IMR-90 (cell line): ENCODE measurements at regions not wholly inside any gene's neighbourhood (a gene's known extent, or its start where the extent isn't known, plus 50 kb on each side); places are given as distances from the start of the nearest gene placed in this dataset.

Experiments
- ATAC-seq: fragments of 200-7000 bp; cut with Tn5 transposase; 2 replicates; pipeline ENCODE4 v1.9.1; 2020; ENCODE audit warnings: low read depth, mild to moderate bottlenecking, moderate library complexity
- BruUV-seq: library from RNA; stranded (reverse); fragments of 400-500 nt; replicated peaks from 2 replicates; lab custom pipeline; 2021; lab: Mats Ljungman, UMichigan
- CTCF ChIA-PET: fragments of 300-600 bp; formaldehyde crosslinking; extraction: SDS; loops from one replicate; lab custom pipeline; 2021; ENCODE audit warnings: antibody characterized with exemption; lab: Yijun Ruan, JAX
- POLR2A ChIA-PET: fragments of 300-600 bp; sonication (Branson Sonifier 250); formaldehyde crosslinking; loops from one replicate; lab custom pipeline; 2022; ENCODE audit warnings: antibody characterized with exemption; ENCODE audit not compliant: unreplicated experiment; lab: Charles Lee
- DNase-seq: peaks from one replicate; pipeline ENCODE4 v3.0.0; 2013
- H2AFZ ChIP-seq: replicated peaks from 2 replicates; pipeline ENCODE3; 2013; ENCODE audit warnings: low read length, mild to moderate bottlenecking; ENCODE audit not compliant: poor library complexity
- H2AK5ac ChIP-seq: 2 replicates; pipeline ENCODE4 v1.6.1; 2013; ENCODE audit warnings: low read depth, low read length, inconsistent platforms
- H2AK9ac ChIP-seq: replicated peaks from 2 replicates; pipeline ENCODE3; 2013; ENCODE audit warnings: mild to moderate bottlenecking, low read depth, low read length, moderate library complexity; ENCODE audit not compliant: poor library complexity
- H2BK120ac ChIP-seq: 2 replicates; pipeline ENCODE4 v1.6.1; 2013; ENCODE audit warnings: low read depth, low read length, inconsistent platforms
- H2BK15ac ChIP-seq: 3 replicates; pipeline ENCODE4 v1.6.1; 2013; ENCODE audit warnings: low read depth, low read length, inconsistent platforms
- H2BK20ac ChIP-seq: 2 replicates; pipeline ENCODE4 v1.6.1; 2013; ENCODE audit warnings: low read depth, mild to moderate bottlenecking, inconsistent platforms, low read length, moderate library complexity
- H2BK5ac ChIP-seq: 2 replicates; pipeline ENCODE4 v1.6.1; 2013; ENCODE audit warnings: mild to moderate bottlenecking, low read depth, low read length, inconsistent platforms; ENCODE audit not compliant: poor library complexity, severe bottlenecking
- H3K14ac ChIP-seq: replicated peaks from 2 replicates; pipeline ENCODE4 v1.6.1; 2013; ENCODE audit warnings: low read depth, low read length, inconsistent platforms
- H3K18ac ChIP-seq: 2 replicates; pipeline ENCODE4 v1.6.1; 2013; ENCODE audit warnings: low read depth, low read length, control low read depth
- H3K23ac ChIP-seq: 2 replicates; pipeline ENCODE4 v1.6.1; 2013; ENCODE audit warnings: low read depth, low read length, inconsistent platforms
- H3K27ac ChIP-seq: 2 replicates; pipeline ENCODE4 v1.5.1; 2013; ENCODE audit warnings: mild to moderate bottlenecking, control low read depth, low read length; ENCODE audit not compliant: insufficient read depth
- H3K27me3 ChIP-seq: 2 replicates; pipeline ENCODE4 v1.6.1; 2013; ENCODE audit warnings: low read length; ENCODE audit not compliant: control insufficient read depth, insufficient read depth
- H3K36me3 ChIP-seq: 2 replicates; pipeline ENCODE4 v1.6.1; 2013; ENCODE audit warnings: low read length, mixed read lengths; ENCODE audit not compliant: control insufficient read depth, insufficient read depth
- H3K4ac ChIP-seq: 2 replicates; pipeline ENCODE4 v1.6.1; 2013; ENCODE audit warnings: low read depth, low read length, inconsistent platforms
- H3K4me1 ChIP-seq: 2 replicates; pipeline ENCODE4 v1.6.1; 2013; ENCODE audit warnings: low read length, mixed read lengths; ENCODE audit not compliant: control insufficient read depth, insufficient read depth
- H3K4me2 ChIP-seq: 2 replicates; pipeline ENCODE4 v1.6.1; 2013; ENCODE audit warnings: low read depth, mild to moderate bottlenecking, control low read depth, low read length, moderate library complexity
- H3K4me3 ChIP-seq: 2 replicates; pipeline ENCODE4 v1.5.1; 2013; ENCODE audit warnings: low read depth, mild to moderate bottlenecking, control low read depth, low read length, moderate library complexity; ENCODE audit not compliant: insufficient read depth
- H3K56ac ChIP-seq: 2 replicates; pipeline ENCODE4 v1.6.1; 2013; ENCODE audit warnings: low read length, inconsistent platforms; ENCODE audit not compliant: insufficient read depth; ENCODE audit errors: extremely low read depth
- H3K79me1 ChIP-seq, 2 experiments: 2 replicates each; pipeline ENCODE4 v1.6.1; 2013; ENCODE audit warnings: low read length in 2 of 2, inconsistent platforms in 1 of 2, low read depth in 1 of 2
- H3K9ac ChIP-seq: 2 replicates; pipeline ENCODE4 v1.6.1; 2013; ENCODE audit warnings: low read depth, low read length, control low read depth
- H3K9me1 ChIP-seq: 2 replicates; pipeline ENCODE4 v1.6.1; 2013; ENCODE audit warnings: low read length, inconsistent platforms; ENCODE audit not compliant: insufficient read depth
- H3K9me3 ChIP-seq: 2 replicates; pipeline ENCODE4 v1.6.1; 2013; ENCODE audit warnings: low read length; ENCODE audit not compliant: control insufficient read depth, insufficient read depth
- H4K20me1 ChIP-seq: 2 replicates; pipeline ENCODE4 v1.6.1; 2013; ENCODE audit warnings: low read length, inconsistent platforms; ENCODE audit not compliant: insufficient read depth
- H4K5ac ChIP-seq: 2 replicates; pipeline ENCODE4 v1.6.1; 2013; ENCODE audit warnings: mild to moderate bottlenecking, low read depth, low read length, control low read depth
- H4K8ac ChIP-seq, 2 experiments: 2 replicates each; pipeline ENCODE4 v1.6.1; 2013; ENCODE audit warnings: low read depth in 2 of 2, low read length in 2 of 2, control low read depth in 1 of 2, inconsistent platforms in 1 of 2
- H4K91ac ChIP-seq: 2 replicates; pipeline ENCODE4 v1.6.1; 2013; ENCODE audit warnings: low read depth, low read length, inconsistent platforms; ENCODE audit not compliant: insufficient read depth
- RCOR1 ChIP-seq: IDR thresholded peaks from 2 replicates; pipeline ENCODE4 v1.6.1; 2012; ENCODE audit warnings: mild to moderate bottlenecking, low read length, improper control_type of control experiment; ENCODE audit not compliant: insufficient replicate concordance
- WGBS, 2 experiments: methylation state at CpG; one replicate each; pipeline versions ENCODE4 v1.1.5 to v1.1.7; 2013; ENCODE audit warnings: missing lambda C conversion rate in 2 of 2; ENCODE audit not compliant: insufficient read length in 1 of 2; ENCODE audit errors: extremely low coverage in 2 of 2; 5-methylcytosine and 5-hydroxymethylcytosine counted together
- dilution Hi-C: fragments of 300-500 bp; cut with HindIII; formaldehyde crosslinking; loops from one replicate; pipeline ENCODE4 v1.14.3; 2018; ENCODE audit warnings: low sequenced_read_pairs; ENCODE audit not compliant: unreplicated experiment
- in situ Hi-C: fragments of 300-500 bp; cut with MboI; formaldehyde crosslinking; loops from 3 replicates; pipeline ENCODE4 v1.14.3; 2019; ENCODE audit warnings: low sequenced_read_pairs, inconsistent platforms, mixed read lengths
- intact Hi-C: fragments of 100-400 bp; cut with micrococcal nuclease; formaldehyde crosslinking; loops from 2 replicates; pipeline ENCODE4 v1.10.0; 2022
- TF ChIP-seq, protein P1 (sequence below): fragments of 150-350 bp; IDR thresholded peaks from 2 replicates; pipeline ENCODE4 v1.6.1; 2017; ENCODE audit warnings: mild to moderate bottlenecking, antibody characterized with exemption, low read length, low read depth

DNA sequence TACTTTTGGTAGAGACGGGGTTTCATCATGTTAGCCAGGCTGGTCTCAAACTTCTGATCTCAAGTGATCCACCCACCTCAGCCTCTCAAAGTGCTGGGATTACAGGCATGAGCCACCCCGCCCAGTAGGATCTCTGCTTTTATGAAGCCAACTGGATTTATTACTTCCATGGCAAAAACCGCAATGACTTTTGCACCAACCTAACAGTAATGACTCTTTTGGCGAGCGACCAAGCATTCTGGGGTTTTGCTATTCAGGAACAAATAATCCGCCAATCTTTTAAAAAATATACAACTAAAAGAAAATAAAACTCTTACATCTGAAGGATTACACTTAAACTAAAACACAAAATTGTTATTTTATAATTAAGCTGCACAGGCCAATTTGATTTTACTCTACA lies 260.6 kb downstream of the ZEB2 start:
- Histone ChIP-seq H4K5ac (no peak overlapping the region), H2BK5ac (no peak overlapping the region), H3K18ac (no peak overlapping the region), H3K4me1 (peaks cover 1% of the 10 kb centered on the region; the same call in 1 of the 2 replicates), H3K14ac (no peak overlapping the region), H3K56ac (no peak overlapping the region), H2AK9ac (no peak overlapping the region), H2BK20ac (no peak overlapping the region), H3K4ac (no peak overlapping the region), H4K8ac (no peak overlapping the region), H4K20me1 (no peaks in the 10 kb centered on the region), H3K27ac (no peak overlapping the region), H2AK5ac (no peak overlapping the region), H3K4me2 (no peak overlapping the region), H3K9ac (no peak overlapping the region), H2BK15ac (no peak overlapping the region), H3K27me3 (no peaks in the 10 kb centered on the region), H3K23ac (no peak overlapping the region), H3K9me1 (no peaks in the 10 kb centered on the region), H2BK120ac (no peak overlapping the region), H3K9me3 (peaks cover 8% of the 10 kb centered on the region), H4K91ac (no peak overlapping the region), H3K4me3 (no peak overlapping the region), H3K79me1 (peaks cover 0 to 10% of the 10 kb centered on the region in 2 experiments; a peak in 2 of 4 replicates), H2AFZ (no peak overlapping the region), H3K36me3 (no peaks in the 10 kb centered on the region)
- ATAC-seq (no peak), DNase-seq (no peak)
- 100% methylated on average over 1 of the region's 6 CpGs; no CpG with 5 or more reads in 1 of the 2 experiments for WGBS, 2 experiments
- BruUV-seq = no TSS peak
- CTCF ChIA-PET = no interaction called here
- intact Hi-C loops (no loop called here), dilution Hi-C loops (no loop called here), in situ Hi-C loops (no loop called here)
- TF ChIP-seq, protein P1, sequence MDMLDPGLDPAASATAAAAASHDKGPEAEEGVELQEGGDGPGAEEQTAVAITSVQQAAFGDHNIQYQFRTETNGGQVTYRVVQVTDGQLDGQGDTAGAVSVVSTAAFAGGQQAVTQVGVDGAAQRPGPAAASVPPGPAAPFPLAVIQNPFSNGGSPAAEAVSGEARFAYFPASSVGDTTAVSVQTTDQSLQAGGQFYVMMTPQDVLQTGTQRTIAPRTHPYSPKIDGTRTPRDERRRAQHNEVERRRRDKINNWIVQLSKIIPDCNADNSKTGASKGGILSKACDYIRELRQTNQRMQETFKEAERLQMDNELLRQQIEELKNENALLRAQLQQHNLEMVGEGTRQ = no peak
- no peak for TF ChIP-seq RCOR1
- POLR2A ChIA-PET = no interaction called here
